Heart left ventricle (tissue), 13 donors: ENCODE measurements at regions not wholly inside any gene's neighbourhood (a gene's known extent, or its start where the extent isn't known, plus 50 kb on each side); places are given as distances from the start of the nearest gene placed in this dataset.

Experiments
- POLR2A ChIP-seq, 2 donors: fragments of 450-650 bp; IDR thresholded peaks; one replicate each; pipeline ENCODE4 v1.6.1; 2017; ENCODE audit warnings: antibody characterized with exemption in 2 of 2, mild to moderate bottlenecking in 2 of 2, moderate library complexity in 2 of 2
- TF ChIP-seq, protein P1 (sequence below), 12 donors: fragments of 200-600 bp; sonication (generic) in 4 of 12; IDR thresholded peaks; one replicate each; pipeline versions ENCODE4 v1.5.0 to v1.8.0; 2018 to 2022; ENCODE audit warnings: antibody characterized with exemption in 12 of 12, mild to moderate bottlenecking in 5 of 12
- donor health status: ischemic (EF 13 %, LVEDD 7.1; RV severe dilation, severe dysfunction).
- donor health status: DM: no; HTN: yes; CAD: no.
- donor health status: DM: no; HTN: no; CAD: no.
- donor health status: ischemic (EF 25% LVEDD 6.9; RV normal size, moderate dysfunction).
- donor health status: ischemic (EF 25% LVEDD 5.7; RV mildly dilated, moderate dysfunction).
- donor health status: ischemic (EF 35%, LVEDD 5.7; RV mildly dilated, moderate dysfunction).
- donor health status: nonischemic (EF 11% LVEDD 7.7; RV severe dilation, severe dysfunction).
- donor health status: DM: yes; HTN: yes; CAD: no.
- donor health status: PGD.
- donor health status: ischemic (EF 29% LVEDD 5.4; RV normal size, mild dysfunction).
- donor health status: nonischemic (EF 23%, LVEDD 6.1; RV moderate dilation, normal function).

DNA sequence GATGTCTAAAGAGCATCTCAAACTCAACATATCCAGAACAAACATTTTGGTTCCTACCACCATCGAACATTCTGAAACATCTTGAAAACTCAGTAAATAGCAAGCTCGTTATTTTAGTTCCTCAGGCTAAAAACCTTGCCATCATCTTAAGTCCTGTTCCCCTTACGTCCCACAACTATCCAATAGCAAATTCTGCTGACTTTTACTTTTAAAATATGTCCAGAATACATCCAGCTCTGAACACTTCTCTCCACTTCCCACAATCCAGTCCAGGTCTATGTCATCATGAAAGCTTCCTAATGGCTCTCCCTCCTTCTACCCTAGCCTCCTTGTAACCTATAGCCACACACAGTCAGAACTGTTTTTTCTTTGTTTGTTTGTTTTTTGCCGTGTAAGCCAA, 279.9 kb downstream of the IPO8 start:
- TF ChIP-seq, protein P1, sequence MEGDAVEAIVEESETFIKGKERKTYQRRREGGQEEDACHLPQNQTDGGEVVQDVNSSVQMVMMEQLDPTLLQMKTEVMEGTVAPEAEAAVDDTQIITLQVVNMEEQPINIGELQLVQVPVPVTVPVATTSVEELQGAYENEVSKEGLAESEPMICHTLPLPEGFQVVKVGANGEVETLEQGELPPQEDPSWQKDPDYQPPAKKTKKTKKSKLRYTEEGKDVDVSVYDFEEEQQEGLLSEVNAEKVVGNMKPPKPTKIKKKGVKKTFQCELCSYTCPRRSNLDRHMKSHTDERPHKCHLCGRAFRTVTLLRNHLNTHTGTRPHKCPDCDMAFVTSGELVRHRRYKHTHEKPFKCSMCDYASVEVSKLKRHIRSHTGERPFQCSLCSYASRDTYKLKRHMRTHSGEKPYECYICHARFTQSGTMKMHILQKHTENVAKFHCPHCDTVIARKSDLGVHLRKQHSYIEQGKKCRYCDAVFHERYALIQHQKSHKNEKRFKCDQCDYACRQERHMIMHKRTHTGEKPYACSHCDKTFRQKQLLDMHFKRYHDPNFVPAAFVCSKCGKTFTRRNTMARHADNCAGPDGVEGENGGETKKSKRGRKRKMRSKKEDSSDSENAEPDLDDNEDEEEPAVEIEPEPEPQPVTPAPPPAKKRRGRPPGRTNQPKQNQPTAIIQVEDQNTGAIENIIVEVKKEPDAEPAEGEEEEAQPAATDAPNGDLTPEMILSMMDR (IDR thresholded peaks at IDR 0.05): no peak
- no peak for TF ChIP-seq POLR2A (IDR thresholded peaks at IDR 0.05)
